Epithelial cell of proximal tubule (primary cell): ENCODE measurements at regions not wholly inside any gene's neighbourhood (a gene's known extent, or its start where the extent isn't known, plus 50 kb on each side); places are given as distances from the start of the nearest gene placed in this dataset.

ENCODE experiments used
- DNase-seq: peaks from one replicate; pipeline ENCODE4 v3.0.0-alpha.2; 2011; ENCODE audit warnings: low read depth
- H3K4me3 ChIP-seq: 2 replicates; pipeline ENCODE4 v1.5.1; 2011; ENCODE audit warnings: low read depth, mild to moderate bottlenecking, low read length
- TF ChIP-seq, protein P1 (sequence below): conservative IDR thresholded peaks from 2 replicates; pipeline ENCODE4 v1.5.1; 2012; ENCODE audit warnings: low read depth, mild to moderate bottlenecking, low read length

DNA sequence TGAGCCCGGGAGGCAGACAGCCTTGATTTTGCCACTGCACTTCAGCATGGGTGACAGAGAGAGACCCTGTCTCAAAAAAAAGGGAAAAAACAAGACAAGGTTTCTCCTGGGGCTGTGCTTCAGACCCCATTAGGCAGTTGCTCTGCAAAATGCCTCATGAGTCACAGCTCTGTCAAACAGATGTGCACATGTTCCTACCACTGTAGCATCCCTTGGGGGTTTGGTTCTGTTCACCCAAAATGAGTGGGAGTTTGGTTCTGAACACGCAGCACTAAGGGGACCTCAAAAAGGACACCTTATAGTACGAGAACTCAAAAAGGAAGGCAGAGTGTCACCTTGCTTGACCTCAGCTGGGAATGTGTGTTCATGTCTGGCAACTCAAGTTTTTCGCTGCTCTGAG is 134.9 kb downstream of the RPIA start:
- no peak overlapping the region for H3K4me3 ChIP-seq
- TF ChIP-seq, protein P1, sequence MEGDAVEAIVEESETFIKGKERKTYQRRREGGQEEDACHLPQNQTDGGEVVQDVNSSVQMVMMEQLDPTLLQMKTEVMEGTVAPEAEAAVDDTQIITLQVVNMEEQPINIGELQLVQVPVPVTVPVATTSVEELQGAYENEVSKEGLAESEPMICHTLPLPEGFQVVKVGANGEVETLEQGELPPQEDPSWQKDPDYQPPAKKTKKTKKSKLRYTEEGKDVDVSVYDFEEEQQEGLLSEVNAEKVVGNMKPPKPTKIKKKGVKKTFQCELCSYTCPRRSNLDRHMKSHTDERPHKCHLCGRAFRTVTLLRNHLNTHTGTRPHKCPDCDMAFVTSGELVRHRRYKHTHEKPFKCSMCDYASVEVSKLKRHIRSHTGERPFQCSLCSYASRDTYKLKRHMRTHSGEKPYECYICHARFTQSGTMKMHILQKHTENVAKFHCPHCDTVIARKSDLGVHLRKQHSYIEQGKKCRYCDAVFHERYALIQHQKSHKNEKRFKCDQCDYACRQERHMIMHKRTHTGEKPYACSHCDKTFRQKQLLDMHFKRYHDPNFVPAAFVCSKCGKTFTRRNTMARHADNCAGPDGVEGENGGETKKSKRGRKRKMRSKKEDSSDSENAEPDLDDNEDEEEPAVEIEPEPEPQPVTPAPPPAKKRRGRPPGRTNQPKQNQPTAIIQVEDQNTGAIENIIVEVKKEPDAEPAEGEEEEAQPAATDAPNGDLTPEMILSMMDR = no peak
- no peak for DNase-seq

- H3K4me3 ChIP-seq = no peak overlapping the region
- TF ChIP-seq, protein P1 = no peak
- no peak for DNase-seq
Observed at GRCh38 chr2:88827821-88828220, 136.3 kb downstream of the RPIA start.

- H3K4me3 ChIP-seq = no peak overlapping the region
- TF ChIP-seq, protein P1 = no peak
- DNase-seq = no peak
Observed at GRCh38 chr2:88828397-88829137, 137.1 kb downstream of the RPIA start.

DNA sequence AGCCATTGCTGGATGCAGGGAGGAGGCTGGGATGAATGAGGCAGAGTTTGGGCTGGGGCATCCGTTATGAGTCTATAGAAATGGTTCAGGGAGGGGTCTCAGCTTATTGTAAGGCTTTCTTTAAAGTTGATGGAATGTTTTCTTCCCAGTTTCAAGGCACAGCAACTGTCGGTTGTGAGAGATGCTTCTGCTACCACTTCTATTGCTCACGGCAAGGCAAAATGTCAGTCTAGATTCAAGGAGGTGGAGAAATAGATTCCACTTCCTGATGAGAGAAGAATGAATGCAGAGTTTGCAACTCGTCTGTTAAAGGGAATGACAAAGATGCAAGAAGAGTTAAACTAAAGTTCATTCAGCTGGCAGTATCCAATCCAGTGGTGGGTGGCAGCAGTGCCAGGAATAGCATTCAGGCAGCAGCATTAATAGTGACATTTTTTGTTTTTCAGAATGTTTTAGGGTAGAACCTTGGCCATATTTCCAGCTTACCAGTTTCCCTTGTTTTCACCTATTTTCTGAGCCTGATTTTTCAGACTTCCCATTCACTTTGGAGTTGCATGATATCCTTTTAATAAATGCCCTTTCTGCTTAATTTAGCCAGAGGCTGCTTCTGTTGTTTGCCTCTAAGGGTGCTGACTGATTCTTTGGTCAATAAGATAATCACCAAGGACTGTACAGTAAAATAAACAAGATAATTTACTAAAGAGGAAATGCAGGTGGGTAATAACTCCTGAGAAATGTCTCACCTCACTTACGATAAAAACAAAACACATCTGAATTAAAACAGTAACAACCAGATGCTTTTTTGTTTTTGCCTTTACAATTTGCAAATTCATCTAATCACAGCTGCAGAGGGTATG is 138.4 kb downstream of the RPIA start:
- TF ChIP-seq, protein P1 = no peak
- DNase-seq = no peak
- no peak overlapping the region for H3K4me3 ChIP-seq

- DNase-seq = no peak
- H3K4me3 ChIP-seq = no peak overlapping the region
- TF ChIP-seq, protein P1 = no peak
Observed at GRCh38 chr2:88831071-88831791, 139.8 kb downstream of the RPIA start.

DNA sequence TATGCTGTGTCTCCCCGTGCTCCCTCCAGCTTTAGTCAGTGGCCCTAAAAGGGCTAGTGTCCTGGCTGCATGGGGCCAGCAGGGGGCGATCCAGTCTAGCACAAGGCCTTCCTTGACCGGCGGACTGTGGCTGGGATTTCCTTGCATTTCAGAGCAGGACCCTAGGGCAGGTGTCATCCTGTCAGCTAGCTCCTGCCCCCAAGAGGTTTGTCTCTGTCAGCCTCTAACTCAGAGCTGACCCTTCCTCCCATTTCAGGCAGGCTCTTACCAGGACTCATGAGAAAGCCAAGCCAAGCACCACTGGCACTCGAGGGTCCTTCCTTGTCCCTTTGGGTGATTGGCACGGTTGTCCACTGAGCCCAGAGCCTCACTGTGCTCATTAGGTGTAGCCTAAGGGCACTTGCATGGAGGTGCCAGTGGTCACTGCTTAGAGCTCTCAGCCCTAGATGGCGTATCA is 140.3 kb downstream of the RPIA start:
- H3K4me3 ChIP-seq = no peak overlapping the region
- TF ChIP-seq, protein P1 = peak; percentile 94
- peak; percentile 13 for DNase-seq
